GM23338 (cell line): ENCODE measurements at regions not wholly inside any gene's neighbourhood (a gene's known extent, or its start where the extent isn't known, plus 50 kb on each side); places are given as distances from the start of the nearest gene placed in this dataset.

ENCODE experiments used
- ATAC-seq: fragments of 200-7000 bp; cut with Tn5 transposase; 3 replicates; pipeline ENCODE4 v1.9.1; 2020
- DNase-seq: peaks from one replicate; pipeline ENCODE4 v3.0.0-alpha.2; 2015; ENCODE audit warnings: low spot score
- H2AFZ ChIP-seq: fragments of 200-600 bp; sonication (generic); 2 replicates; pipeline ENCODE4 v1.8.0; 2016; ENCODE audit warnings: antibody characterized with exemption, mild to moderate bottlenecking, moderate library complexity
- H3F3A ChIP-seq: fragments of 200-600 bp; sonication (generic); replicated peaks from 2 replicates; pipeline ENCODE4 v1.8.0; 2017; ENCODE audit warnings: antibody characterized with exemption, mixed run types, low read depth
- H3K27ac ChIP-seq: fragments of 200-600 bp; sonication (generic); 2 replicates; pipeline ENCODE4 v1.6.1; 2016; ENCODE audit warnings: low read depth
- H3K27me3 ChIP-seq: fragments of 200-600 bp; sonication (generic); 2 replicates; pipeline ENCODE4 v1.8.0; 2016; ENCODE audit warnings: mild to moderate bottlenecking, mixed run types, moderate library complexity; ENCODE audit not compliant: insufficient read depth
- H3K36me3 ChIP-seq: fragments of 200-600 bp; sonication (generic); 2 replicates; pipeline ENCODE4 v1.8.0; 2016; ENCODE audit warnings: mild to moderate bottlenecking; ENCODE audit not compliant: insufficient read depth
- H3K4me1 ChIP-seq: fragments of 200-600 bp; sonication (generic); 2 replicates; pipeline ENCODE4 v1.8.0; 2016; ENCODE audit warnings: mild to moderate bottlenecking, moderate library complexity; ENCODE audit not compliant: insufficient read depth
- H3K4me2 ChIP-seq: fragments of 200-600 bp; sonication (generic); 2 replicates; pipeline ENCODE4 v1.7.1; 2017; ENCODE audit warnings: mixed run types
- H3K4me3 ChIP-seq: fragments of 200-600 bp; sonication (generic); 2 replicates; pipeline ENCODE4 v1.6.1; 2016; ENCODE audit warnings: mixed run types
- H3K79me2 ChIP-seq: fragments of 200-600 bp; sonication (generic); replicated peaks from 2 replicates; pipeline ENCODE4 v1.8.0; 2017; ENCODE audit warnings: mild to moderate bottlenecking; ENCODE audit not compliant: insufficient read depth
- H3K9me2 ChIP-seq: fragments of 200-600 bp; sonication (generic); 2 replicates; pipeline ENCODE4 v1.8.0; 2017; ENCODE audit not compliant: insufficient read depth
- H4K20me1 ChIP-seq: fragments of 200-600 bp; sonication (generic); replicated peaks from 2 replicates; pipeline ENCODE4 v1.8.0; 2017; ENCODE audit warnings: mild to moderate bottlenecking; ENCODE audit not compliant: insufficient read depth
- H3K27ac Mint-ChIP-seq: 2 replicates; pipeline ENCODE4 v1.8.0; 2020; ENCODE audit warnings: inconsistent platforms, mild to moderate bottlenecking, moderate library complexity, mixed read lengths
- H3K27me3 Mint-ChIP-seq: 3 replicates; pipeline ENCODE4 v1.8.0; 2022; ENCODE audit warnings: low read depth, mild to moderate bottlenecking, moderate library complexity, mixed read lengths, inconsistent platforms; ENCODE audit not compliant: insufficient read depth, poor library complexity
- H3K36me3 Mint-ChIP-seq: 3 replicates; pipeline ENCODE4 v1.8.0; 2021; ENCODE audit warnings: low read depth, mild to moderate bottlenecking, inconsistent platforms, moderate library complexity, mixed read lengths
- H3K4me1 Mint-ChIP-seq: 3 replicates; pipeline ENCODE4 v1.8.0; 2020; ENCODE audit warnings: mild to moderate bottlenecking, inconsistent platforms, mixed read lengths
- H3K4me3 Mint-ChIP-seq: 3 replicates; pipeline ENCODE4 v1.8.0; 2021; ENCODE audit warnings: moderate library complexity, mild to moderate bottlenecking, inconsistent platforms, mixed read lengths
- H3K9me3 Mint-ChIP-seq: 3 replicates; pipeline ENCODE4 v1.8.0; 2020; ENCODE audit warnings: moderate library complexity, mild to moderate bottlenecking, inconsistent platforms, mixed read lengths
- CREB1 ChIP-seq: fragments of 250-450 bp; sonication (Bioruptor Pico); IDR thresholded peaks from 2 replicates; pipeline ENCODE4 v1.5.0; 2020; ENCODE audit warnings: low read depth, mild to moderate bottlenecking, moderate library complexity
- CTCF ChIP-seq, 2 experiments: fragments of 200-600 bp in 1 of 2; sonication (generic) in 1 of 2; conservative IDR thresholded peaks; 2 replicates each; pipeline versions ENCODE4 v1.5.1 to v1.6.1; 2016 to 2017; ENCODE audit warnings: antibody characterized with exemption in 2 of 2, low read depth in 2 of 2, mild to moderate bottlenecking in 2 of 2, moderate library complexity in 1 of 2
- ETS1 ChIP-seq: IDR thresholded peaks from 2 replicates; pipeline ENCODE4 v1.6.1; 2016; ENCODE audit warnings: antibody characterized with exemption
- EZH2 ChIP-seq: fragments of 200-600 bp; sonication (generic); IDR thresholded peaks from one replicate; pipeline ENCODE4 v1.8.0; 2017; ENCODE audit warnings: antibody characterized with exemption, mild to moderate bottlenecking, low read depth; ENCODE audit not compliant: unreplicated experiment
- EZH2phosphoT487 ChIP-seq: fragments of 200-600 bp; sonication (generic); IDR thresholded peaks from one replicate; pipeline ENCODE4 v1.8.1; 2018; ENCODE audit warnings: antibody characterized with exemption; ENCODE audit not compliant: unreplicated experiment
- JUNB ChIP-seq: IDR thresholded peaks from one replicate; pipeline ENCODE4 v1.6.1; 2016; ENCODE audit warnings: antibody characterized with exemption; ENCODE audit not compliant: unreplicated experiment
- NANOG ChIP-seq: IDR thresholded peaks from 2 replicates; pipeline ENCODE4 v1.6.1; 2016; ENCODE audit warnings: antibody characterized with exemption, borderline replicate concordance
- POLR2AphosphoS5 ChIP-seq: IDR thresholded peaks from 2 replicates; pipeline ENCODE4 v1.6.1; 2016; ENCODE audit warnings: antibody characterized with exemption, low read depth
- REST ChIP-seq: IDR thresholded peaks from one replicate; pipeline ENCODE4 v1.6.1; 2018; ENCODE audit warnings: antibody characterized with exemption; ENCODE audit not compliant: unreplicated experiment
- STAT1 ChIP-seq: IDR thresholded peaks from one replicate; pipeline ENCODE4 v1.6.1; 2016; ENCODE audit warnings: antibody characterized with exemption; ENCODE audit not compliant: unreplicated experiment
- ZNF114 ChIP-seq: fragments of 250-450 bp; sonication (Bioruptor Pico); IDR thresholded peaks from 2 replicates; pipeline ENCODE4 v1.5.0; 2020; ENCODE audit warnings: mild to moderate bottlenecking, moderate library complexity
- ZNF331 ChIP-seq: fragments of 250-450 bp; sonication (Bioruptor Pico); IDR thresholded peaks from 2 replicates; pipeline ENCODE4 v1.5.0; 2020; ENCODE audit warnings: low read depth, mild to moderate bottlenecking, moderate library complexity
- ZNF462 ChIP-seq: fragments of 250-450 bp; sonication (Bioruptor Pico); IDR thresholded peaks from 2 replicates; pipeline ENCODE4 v1.5.0; 2020; ENCODE audit warnings: mild to moderate bottlenecking, moderate library complexity

GRCh38 chr2:16515696-16516095 lies 149.9 kb downstream of the CYRIA start:
- H3K79me2 ChIP-seq = no peaks in the 10 kb centered on the region
- H2AFZ ChIP-seq = peak overlapping the region; percentile 40; the same call in 1 of the 2 replicates
- H3K9me2 ChIP-seq = 0 out of 2 replicates have a peak, but pooled peaks cover 3% of the 10 kb centered on the region
- DNase-seq (peak; percentile 16), ATAC-seq (no peak)
- H3K27me3 ChIP-seq = no peaks in the 10 kb centered on the region
- no peaks in the 10 kb centered on the region for H3K36me3 Mint-ChIP-seq
- H3K4me3 Mint-ChIP-seq = no peak overlapping the region
- no peaks in the 10 kb centered on the region for H4K20me1 ChIP-seq
- no peaks in the 10 kb centered on the region for H3K9me3 Mint-ChIP-seq
- H3K4me1 ChIP-seq = no peaks in the 10 kb centered on the region
- H3K27ac ChIP-seq = no peak overlapping the region
- no peak overlapping the region for H3K4me2 ChIP-seq
- no peaks in the 10 kb centered on the region for H3K36me3 ChIP-seq
- H3K4me3 ChIP-seq = no peak overlapping the region
- H3K27ac Mint-ChIP-seq = no peak overlapping the region
- H3K27me3 Mint-ChIP-seq = peaks cover 2% of the 10 kb centered on the region
- TF ChIP-seq CREB1 (CRISPR knock-in tag) (no peak), EZH2phosphoT487 (no peak), ZNF462 (CRISPR knock-in tag) (no peak), REST (no peak), NANOG (no peak), CTCF (conservative IDR thresholded peaks at IDR 0.05; ENCODE audit: low read depth in 2 of 2) (no peak), ETS1 (no peak), ZNF114 (CRISPR knock-in tag) (no peak), POLR2AphosphoS5 (no peak), ZNF331 (no peak), STAT1 (no peak), EZH2 (no peak), JUNB (no peak)
- H3F3A ChIP-seq = no peaks in the 10 kb centered on the region
- H3K4me1 Mint-ChIP-seq = 0 out of 3 replicates have a peak, but pooled peaks cover 3% of the 10 kb centered on the region
